DND-41 (cell line): ENCODE measurements at regions not wholly inside any gene's neighbourhood (a gene's known extent, or its start where the extent isn't known, plus 50 kb on each side); places are given as distances from the start of the nearest gene placed in this dataset.
A peak's percentile ranks its signal among the peaks of the same experiment; 100 is the strongest.

Source experiments
- ATAC-seq: fragments of 200-7000 bp; cut with Tn5 transposase; 3 replicates; pipeline ENCODE4 v1.9.1; 2021; ENCODE audit warnings: low read depth; ENCODE audit not compliant: insufficient read depth
- DNase-seq: peaks from one replicate; pipeline ENCODE4 v3.0.0-alpha.2; 2020
- H2AFZ ChIP-seq: 2 replicates; pipeline ENCODE4 v1.6.0; 2012; ENCODE audit warnings: low read depth, low read length
- H3K27ac ChIP-seq: 2 replicates; pipeline ENCODE4 v1.5.1; 2012; ENCODE audit warnings: low read length, inconsistent platforms
- H3K27me3 ChIP-seq: fragments of 200-600 bp; sonication (generic); 2 replicates; pipeline ENCODE4 v1.6.0; 2012; ENCODE audit warnings: low read length, mild to moderate bottlenecking, inconsistent platforms; ENCODE audit not compliant: insufficient read depth, poor library complexity
- H3K36me3 ChIP-seq: 2 replicates; pipeline ENCODE4 v1.5.1; 2012; ENCODE audit warnings: low read length, inconsistent platforms; ENCODE audit not compliant: insufficient read depth
- H3K4me1 ChIP-seq: 2 replicates; pipeline ENCODE4 v1.5.1; 2012; ENCODE audit warnings: mild to moderate bottlenecking, low read length; ENCODE audit not compliant: insufficient read depth
- H3K4me2 ChIP-seq: 2 replicates; pipeline ENCODE4 v1.6.0; 2012; ENCODE audit warnings: mild to moderate bottlenecking, moderate library complexity, low read length, inconsistent platforms; ENCODE audit not compliant: insufficient read depth
- H3K4me3 ChIP-seq, 2 experiments: fragments of 200-600 bp in 1 of 2; shearing (Covaris generic) in 1 of 2; 2 replicates each; pipeline ENCODE4 v1.5.1; 2012 to 2016; ENCODE audit warnings: inconsistent platforms in 2 of 2, low read length in 2 of 2, mild to moderate bottlenecking in 2 of 2, low read depth in 1 of 2, moderate library complexity in 1 of 2
- H3K79me2 ChIP-seq: 2 replicates; pipeline ENCODE4 v1.6.0; 2012; ENCODE audit warnings: low read length, inconsistent platforms; ENCODE audit not compliant: insufficient read depth
- H3K9ac ChIP-seq: 2 replicates; pipeline ENCODE4 v1.6.0; 2012; ENCODE audit warnings: low read depth, mild to moderate bottlenecking, inconsistent platforms, low read length, moderate library complexity
- H3K9me3 ChIP-seq: 2 replicates; pipeline ENCODE4 v1.5.1; 2012; ENCODE audit warnings: low read length, moderate library complexity, mild to moderate bottlenecking, inconsistent platforms; ENCODE audit not compliant: insufficient read depth, severe bottlenecking
- H4K20me1 ChIP-seq: 2 replicates; pipeline ENCODE4 v1.6.0; 2012; ENCODE audit warnings: low read length; ENCODE audit not compliant: insufficient read depth
- CTCF ChIP-seq: IDR thresholded peaks from 2 replicates; pipeline ENCODE4 v1.5.1; 2012; ENCODE audit warnings: borderline replicate concordance, low read length, moderate library complexity, mild to moderate bottlenecking; ENCODE audit not compliant: poor library complexity, severe bottlenecking; ENCODE audit errors: extremely low read depth
- EZH2 ChIP-seq: IDR thresholded peaks from 3 replicates; pipeline ENCODE4 v1.6.1; 2012; ENCODE audit warnings: borderline replicate concordance, low read depth, mild to moderate bottlenecking, moderate library complexity, low read length, inconsistent platforms; ENCODE audit not compliant: severe bottlenecking

- no peak for TF ChIP-seq EZH2
- TF ChIP-seq CTCF = no peak
- Histone ChIP-seq H3K79me2 (no peaks in the 10 kb centered on the region), H3K4me2 (no peak overlapping the region), H3K27me3 (no peaks in the 10 kb centered on the region), H3K4me3 (no peak overlapping the region), H2AFZ (no peak overlapping the region), H3K9ac (no peak overlapping the region), H3K4me1 (no peaks in the 10 kb centered on the region), H3K36me3 (no peaks in the 10 kb centered on the region), H4K20me1 (no peaks in the 10 kb centered on the region), H3K27ac (no peak overlapping the region), H3K9me3 (no peaks in the 10 kb centered on the region)
- DNase-seq = no peak
- no peak for ATAC-seq
Observed at GRCh38 chr10:3354174-3354900, 181.8 kb upstream of the PITRM1 start.

- Histone ChIP-seq H3K4me2 (no peak overlapping the region), H2AFZ (no peak overlapping the region), H3K9ac (no peak overlapping the region), H3K9me3 (no peaks in the 10 kb centered on the region), H3K27ac (no peak overlapping the region), H3K4me1 (no peaks in the 10 kb centered on the region), H3K79me2 (no peaks in the 10 kb centered on the region), H4K20me1 (no peaks in the 10 kb centered on the region), H3K27me3 (no peaks in the 10 kb centered on the region), H3K4me3 (no peak overlapping the region), H3K36me3 (no peaks in the 10 kb centered on the region)
- ATAC-seq (no peak), DNase-seq (no peak)
- TF ChIP-seq EZH2 (no peak), CTCF (no peak)
Observed at GRCh38 chr10:3353235-3353634, 180.7 kb upstream of the PITRM1 start.

- no peaks in the 10 kb centered on the region for H3K79me2 ChIP-seq
- DNase-seq (peak; percentile 21), ATAC-seq (no peak)
- no peaks in the 10 kb centered on the region for H4K20me1 ChIP-seq
- no peak overlapping the region for H3K27ac ChIP-seq
- no peak overlapping the region for H2AFZ ChIP-seq
- H3K4me3 ChIP-seq = no peak overlapping the region
- H3K4me1 ChIP-seq = no peaks in the 10 kb centered on the region
- no peaks in the 10 kb centered on the region for H3K27me3 ChIP-seq
- no peak overlapping the region for H3K4me2 ChIP-seq
- no peak overlapping the region for H3K9ac ChIP-seq
- no peaks in the 10 kb centered on the region for H3K9me3 ChIP-seq
- no peaks in the 10 kb centered on the region for H3K36me3 ChIP-seq
- TF ChIP-seq EZH2 (no peak), CTCF (no peak)
Observed at GRCh38 chr10:3350617-3351258, 178.2 kb upstream of the PITRM1 start.
